ENCODE measurements at regions not wholly inside any gene's neighbourhood (a gene's known extent, or its start where the extent isn't known, plus 50 kb on each side); places are given as distances from the start of the nearest gene placed in this dataset.

- no peak overlapping the region for H3K4me2 ChIP-seq
- POLR2A ChIA-PET = no interaction called here
Measured at GRCh38 chr5:67648201-67648671, 451.6 kb upstream of the CD180 start.

GRCh38 chr5:67647772-67648171 is 451.2 kb upstream of the CD180 start:
- Histone ChIP-seq H3K4me2 (no peak overlapping the region), H3K27ac (ENCODE audit: low read depth in 2 of 2, low read length in 1 of 2) (no peak overlapping the region), H3K9ac (no peak overlapping the region), H3K79me2 (ENCODE audit: insufficient read depth) (no peaks in the 10 kb centered on the region), H3K4me3 (ENCODE audit: low read depth in 2 of 2, low read length in 1 of 2) (no peak overlapping the region), H3K27me3 (ENCODE audit: insufficient read depth) (no peaks in the 10 kb centered on the region), H3K9me3 (no peaks in the 10 kb centered on the region), H4K20me1 (ENCODE audit: insufficient read depth) (no peaks in the 10 kb centered on the region), H3F3A (replicated peaks; ENCODE audit: insufficient read depth) (no peaks in the 10 kb centered on the region), H3K4me1 (ENCODE audit: control insufficient read depth in 1 of 2, insufficient read depth in 2 of 2, low read depth in 1 of 2, low read length in 1 of 2) (no peaks in the 10 kb centered on the region; a peak in 1 of 4 replicates), H2AFZ (ENCODE audit: low read depth) (no peak overlapping the region), H3K9me2 (no peaks in the 10 kb centered on the region), H3K36me3 (replicated peaks in 1 of 2; ENCODE audit: control insufficient read depth in 1 of 2, insufficient read depth in 2 of 2, low read length in 1 of 2) (no peaks in the 10 kb centered on the region)
- WGBS (ENCODE audit: low lambda C conversion rate) = 44% methylated on average over 2 of the region's 2 CpGs
- no peak for DNase-seq
- CTCF ChIA-PET = interaction anchor here (1.4 kb wide), 1 partner anchor 10 kb away, joined by 3 read pairs; no protein-coding TSS in a partner anchor
- POLR2A ChIA-PET = no interaction called here
- TF ChIP-seq EP300 (IDR thresholded peaks at IDR 0.05; ENCODE audit: borderline replicate concordance in 1 of 2, low read depth in 1 of 2, low read length in 1 of 2) (no peak), YY1 (IDR thresholded peaks at IDR 0.05; ENCODE audit: low read depth) (no peak), JUND (IDR thresholded peaks at IDR 0.05) (no peak), SIN3A (IDR thresholded peaks at IDR 0.05; ENCODE audit: borderline replicate concordance, low read depth, low read length) (no peak), GABPA (IDR thresholded peaks at IDR 0.05; ENCODE audit: low read depth) (no peak), CHD2 (IDR thresholded peaks at IDR 0.05; ENCODE audit: low read length, partially characterized antibody) (no peak), MEF2A (IDR thresholded peaks at IDR 0.05; ENCODE audit: borderline replicate concordance, low read depth) (no peak), REST (IDR thresholded peaks at IDR 0.05; ENCODE audit: low read depth, low read length) (no peak), USF1 (IDR thresholded peaks at IDR 0.05; ENCODE audit: borderline replicate concordance, low read depth) (no peak), TAF1 (IDR thresholded peaks at IDR 0.05; ENCODE audit: borderline replicate concordance, low read depth, low read length) (no peak), GATA2 (CRISPR knock-in tag; IDR thresholded peaks at IDR 0.05) (no peak), RCOR1 (IDR thresholded peaks at IDR 0.05; ENCODE audit: low read length) (no peak), POLR2AphosphoS5 (IDR thresholded peaks at IDR 0.05; ENCODE audit: low read depth, low read length) (no peak), ELF1 (IDR thresholded peaks at IDR 0.05) (no peak), FOXJ3 (CRISPR knock-in tag; IDR thresholded peaks at IDR 0.05) (no peak), NFIC (IDR thresholded peaks at IDR 0.05; ENCODE audit: borderline replicate concordance) (no peak)

More at GRCh38 chr5:67648201-67648671, 451.6 kb upstream of the CD180 start:
- no peak overlapping the region for H2AFZ ChIP-seq (ENCODE audit: low read depth)
- no peak overlapping the region for H3K27ac ChIP-seq (ENCODE audit: low read depth in 2 of 2, low read length in 1 of 2)
- no peaks in the 10 kb centered on the region for H3F3A ChIP-seq (replicated peaks; ENCODE audit: insufficient read depth)
- no peaks in the 10 kb centered on the region for H4K20me1 ChIP-seq (ENCODE audit: insufficient read depth)
- no peaks in the 10 kb centered on the region for H3K79me2 ChIP-seq (ENCODE audit: insufficient read depth)
- H3K9me3 ChIP-seq = no peaks in the 10 kb centered on the region
- WGBS (ENCODE audit: low lambda C conversion rate) = 72% methylated on average over 6 of the region's 6 CpGs
- H3K27me3 ChIP-seq (ENCODE audit: insufficient read depth) = no peaks in the 10 kb centered on the region
- no peaks in the 10 kb centered on the region for H3K36me3 ChIP-seq (replicated peaks in 1 of 2; ENCODE audit: control insufficient read depth in 1 of 2, insufficient read depth in 2 of 2, low read length in 1 of 2)
- H3K9me2 ChIP-seq = no peaks in the 10 kb centered on the region
- CTCF ChIA-PET = interaction anchor here (1.4 kb wide), 1 partner anchor 11 kb away, joined by 3 read pairs; no protein-coding TSS in a partner anchor
- no peak overlapping the region for H3K9ac ChIP-seq
- TF ChIP-seq RCOR1 (IDR thresholded peaks at IDR 0.05; ENCODE audit: low read length) (no peak), NRF1 (IDR thresholded peaks at IDR 0.05; ENCODE audit: low read depth, low read length) (no peak), YY1 (IDR thresholded peaks at IDR 0.05; ENCODE audit: low read depth) (no peak), CHD2 (IDR thresholded peaks at IDR 0.05; ENCODE audit: low read length, partially characterized antibody) (no peak), RFX5 (IDR thresholded peaks at IDR 0.05; ENCODE audit: low read length) (no peak), PBX3 (IDR thresholded peaks at IDR 0.05) (no peak), SIN3A (IDR thresholded peaks at IDR 0.05; ENCODE audit: borderline replicate concordance, low read depth, low read length) (no peak), GATA2 (CRISPR knock-in tag; IDR thresholded peaks at IDR 0.05) (no peak), MXI1 (IDR thresholded peaks at IDR 0.05; ENCODE audit: low read depth, low read length) (no peak), USF2 (IDR thresholded peaks at IDR 0.05; ENCODE audit: borderline replicate concordance, low read depth, low read length) (no peak)
- H3K4me1 ChIP-seq (ENCODE audit: control insufficient read depth in 1 of 2, insufficient read depth in 2 of 2, low read depth in 1 of 2, low read length in 1 of 2) = no peaks in the 10 kb centered on the region; a peak in 1 of 4 replicates
- no peak overlapping the region for H3K4me3 ChIP-seq (ENCODE audit: low read depth in 2 of 2, low read length in 1 of 2)
- DNase-seq = no peak
